ENCODE measurements at regions not wholly inside any gene's neighbourhood (a gene's known extent, or its start where the extent isn't known, plus 50 kb on each side); places are given as distances from the start of the nearest gene placed in this dataset.
"Not testable (repeated sequence)": the region's sequence is repeated elsewhere in the genome, so short reads cannot be mapped to it uniquely, and the experiment has no call there.

- H3K9ac ChIP-seq (ENCODE audit: low read length) = no peak overlapping the region
- no peak overlapping the region for H3K4me3 ChIP-seq (ENCODE audit: low read length)
- H3K9me3 ChIP-seq (ENCODE audit: control insufficient read depth, low read length) = no peaks in the 10 kb centered on the region
- no peaks in the 10 kb centered on the region for H3K27me3 ChIP-seq (replicated peaks; ENCODE audit: control insufficient read depth, insufficient read depth, low read length)
- no peaks in the 10 kb centered on the region for H3K36me3 ChIP-seq (ENCODE audit: control insufficient read depth, insufficient read depth, low read length, severe bottlenecking)
- DNase-seq (ENCODE audit: low read depth) = no peak
- no peaks in the 10 kb centered on the region for H3K4me1 ChIP-seq (ENCODE audit: control insufficient read depth, insufficient read depth, low read length)
These were observed 130.7 kb downstream of the TUBA3C start for GRCh38 chr13:19050901-19051300.

- not testable (repeated sequence) for H3K27me3 ChIP-seq (replicated peaks; ENCODE audit: control insufficient read depth, insufficient read depth, low read length); H3K9ac ChIP-seq (ENCODE audit: low read length); H3K9me3 ChIP-seq (ENCODE audit: control insufficient read depth, low read length); H3K4me3 ChIP-seq (ENCODE audit: low read length); H3K4me1 ChIP-seq (ENCODE audit: control insufficient read depth, insufficient read depth, low read length); H3K36me3 ChIP-seq (ENCODE audit: control insufficient read depth, insufficient read depth, low read length, severe bottlenecking); DNase-seq (ENCODE audit: low read depth)
These were observed 132.0 kb downstream of the TUBA3C start for GRCh38 chr13:19049624-19050023.

- Histone ChIP-seq H3K4me1 (ENCODE audit: control insufficient read depth, insufficient read depth, low read length) (no peaks in the 10 kb centered on the region), H3K27me3 (replicated peaks; ENCODE audit: control insufficient read depth, insufficient read depth, low read length) (no peaks in the 10 kb centered on the region), H3K9me3 (ENCODE audit: control insufficient read depth, low read length) (no peaks in the 10 kb centered on the region), H3K9ac (ENCODE audit: low read length) (no peak overlapping the region), H3K4me3 (ENCODE audit: low read length) (no peak overlapping the region), H3K36me3 (ENCODE audit: control insufficient read depth, insufficient read depth, low read length, severe bottlenecking) (no peaks in the 10 kb centered on the region)
- DNase-seq (ENCODE audit: low read depth) = no peak
These were observed 133.2 kb downstream of the TUBA3C start for GRCh38 chr13:19048381-19048780.

- no peaks in the 10 kb centered on the region for H3K27me3 ChIP-seq (replicated peaks; ENCODE audit: control insufficient read depth, insufficient read depth, low read length)
- no peak overlapping the region for H3K9ac ChIP-seq (ENCODE audit: low read length)
- no peak for DNase-seq (ENCODE audit: low read depth)
- H3K9me3 ChIP-seq (ENCODE audit: control insufficient read depth, low read length) = no peaks in the 10 kb centered on the region
- H3K4me1 ChIP-seq (ENCODE audit: control insufficient read depth, insufficient read depth, low read length) = no peaks in the 10 kb centered on the region
- no peak overlapping the region for H3K4me3 ChIP-seq (ENCODE audit: low read length)
- H3K36me3 ChIP-seq (ENCODE audit: control insufficient read depth, insufficient read depth, low read length, severe bottlenecking) = no peaks in the 10 kb centered on the region
These were observed 158.5 kb downstream of the TUBA3C start for GRCh38 chr13:19023115-19023514.

- Histone ChIP-seq H3K36me3 (ENCODE audit: control insufficient read depth, insufficient read depth, low read length, severe bottlenecking) (no peaks in the 10 kb centered on the region), H3K9me3 (ENCODE audit: control insufficient read depth, low read length) (no peaks in the 10 kb centered on the region), H3K4me1 (ENCODE audit: control insufficient read depth, insufficient read depth, low read length) (no peaks in the 10 kb centered on the region), H3K4me3 (ENCODE audit: low read length) (no peak overlapping the region), H3K9ac (ENCODE audit: low read length) (no peak overlapping the region), H3K27me3 (replicated peaks; ENCODE audit: control insufficient read depth, insufficient read depth, low read length) (no peaks in the 10 kb centered on the region)
- DNase-seq (ENCODE audit: low read depth) = no peak
These were observed 160.6 kb downstream of the TUBA3C start for GRCh38 chr13:19020988-19021387.

- no peak overlapping the region for H3K4me3 ChIP-seq (ENCODE audit: low read length)
- DNase-seq (ENCODE audit: low read depth) = no peak
- no peaks in the 10 kb centered on the region for H3K36me3 ChIP-seq (ENCODE audit: control insufficient read depth, insufficient read depth, low read length, severe bottlenecking)
- H3K9ac ChIP-seq (ENCODE audit: low read length) = no peak overlapping the region
- H3K27me3 ChIP-seq (replicated peaks; ENCODE audit: control insufficient read depth, insufficient read depth, low read length) = no peaks in the 10 kb centered on the region
- H3K4me1 ChIP-seq (ENCODE audit: control insufficient read depth, insufficient read depth, low read length) = no peaks in the 10 kb centered on the region
- peaks cover 4% of the 10 kb centered on the region for H3K9me3 ChIP-seq (ENCODE audit: control insufficient read depth, low read length)
These were observed 183.2 kb downstream of the TUBA3C start for GRCh38 chr13:18998389-18998788.

GRCh38 chr13:18996627-18997051 is 185.0 kb downstream of the TUBA3C start:
- DNase-seq (ENCODE audit: low read depth) = no peak
- Histone ChIP-seq H3K4me1 (ENCODE audit: control insufficient read depth, insufficient read depth, low read length) (no peaks in the 10 kb centered on the region), H3K9ac (ENCODE audit: low read length) (no peak overlapping the region), H3K9me3 (ENCODE audit: control insufficient read depth, low read length) (no peaks in the 10 kb centered on the region), H3K36me3 (ENCODE audit: control insufficient read depth, insufficient read depth, low read length, severe bottlenecking) (no peaks in the 10 kb centered on the region), H3K4me3 (ENCODE audit: low read length) (no peak overlapping the region), H3K27me3 (replicated peaks; ENCODE audit: control insufficient read depth, insufficient read depth, low read length) (no peaks in the 10 kb centered on the region)

- no peaks in the 10 kb centered on the region for H3K27me3 ChIP-seq (replicated peaks; ENCODE audit: control insufficient read depth, insufficient read depth, low read length)
- H3K4me3 ChIP-seq (ENCODE audit: low read length) = no peak overlapping the region
- H3K9me3 ChIP-seq (ENCODE audit: control insufficient read depth, low read length) = no peaks in the 10 kb centered on the region
- no peaks in the 10 kb centered on the region for H3K36me3 ChIP-seq (ENCODE audit: control insufficient read depth, insufficient read depth, low read length, severe bottlenecking)
- no peak for DNase-seq (ENCODE audit: low read depth)
- H3K9ac ChIP-seq (ENCODE audit: low read length) = no peak overlapping the region
- H3K4me1 ChIP-seq (ENCODE audit: control insufficient read depth, insufficient read depth, low read length) = no peaks in the 10 kb centered on the region
These were observed 185.4 kb downstream of the TUBA3C start for GRCh38 chr13:18996221-18996620.

GRCh38 chr13:18995259-18995873 is 186.3 kb downstream of the TUBA3C start:
- Histone ChIP-seq H3K36me3 (ENCODE audit: control insufficient read depth, insufficient read depth, low read length, severe bottlenecking) (no peaks in the 10 kb centered on the region), H3K9me3 (ENCODE audit: control insufficient read depth, low read length) (no peaks in the 10 kb centered on the region), H3K9ac (ENCODE audit: low read length) (no peak overlapping the region), H3K27me3 (replicated peaks; ENCODE audit: control insufficient read depth, insufficient read depth, low read length) (no peaks in the 10 kb centered on the region), H3K4me1 (ENCODE audit: control insufficient read depth, insufficient read depth, low read length) (no peaks in the 10 kb centered on the region), H3K4me3 (ENCODE audit: low read length) (no peak overlapping the region)
- no peak for DNase-seq (ENCODE audit: low read depth)

GRCh38 chr13:18993884-18994660 is 187.6 kb downstream of the TUBA3C start:
- no peak for DNase-seq (ENCODE audit: low read depth)
- H3K9me3 ChIP-seq (ENCODE audit: control insufficient read depth, low read length) = no peaks in the 10 kb centered on the region
- H3K4me3 ChIP-seq (ENCODE audit: low read length) = no peak overlapping the region
- H3K27me3 ChIP-seq (replicated peaks; ENCODE audit: control insufficient read depth, insufficient read depth, low read length) = no peaks in the 10 kb centered on the region
- no peak overlapping the region for H3K9ac ChIP-seq (ENCODE audit: low read length)
- no peaks in the 10 kb centered on the region for H3K4me1 ChIP-seq (ENCODE audit: control insufficient read depth, insufficient read depth, low read length)
- no peaks in the 10 kb centered on the region for H3K36me3 ChIP-seq (ENCODE audit: control insufficient read depth, insufficient read depth, low read length, severe bottlenecking)

- Histone ChIP-seq H3K27me3 (replicated peaks; ENCODE audit: control insufficient read depth, insufficient read depth, low read length) (no peaks in the 10 kb centered on the region), H3K9me3 (ENCODE audit: control insufficient read depth, low read length) (no peaks in the 10 kb centered on the region), H3K4me3 (ENCODE audit: low read length) (no peak overlapping the region), H3K9ac (ENCODE audit: low read length) (no peak overlapping the region), H3K4me1 (ENCODE audit: control insufficient read depth, insufficient read depth, low read length) (no peaks in the 10 kb centered on the region), H3K36me3 (ENCODE audit: control insufficient read depth, insufficient read depth, low read length, severe bottlenecking) (no peaks in the 10 kb centered on the region)
- no peak for DNase-seq (ENCODE audit: low read depth)
These were observed 188.8 kb downstream of the TUBA3C start for GRCh38 chr13:18992791-18993190.

Data from adipocyte (in vitro differentiated cells).